ENCODE measurements at regions not wholly inside any gene's neighbourhood (a gene's known extent, or its start where the extent isn't known, plus 50 kb on each side); places are given as distances from the start of the nearest gene placed in this dataset.
"Not testable (repeated sequence)": the region's sequence is repeated elsewhere in the genome, so short reads cannot be mapped to it uniquely, and the experiment has no call there.

DNA sequence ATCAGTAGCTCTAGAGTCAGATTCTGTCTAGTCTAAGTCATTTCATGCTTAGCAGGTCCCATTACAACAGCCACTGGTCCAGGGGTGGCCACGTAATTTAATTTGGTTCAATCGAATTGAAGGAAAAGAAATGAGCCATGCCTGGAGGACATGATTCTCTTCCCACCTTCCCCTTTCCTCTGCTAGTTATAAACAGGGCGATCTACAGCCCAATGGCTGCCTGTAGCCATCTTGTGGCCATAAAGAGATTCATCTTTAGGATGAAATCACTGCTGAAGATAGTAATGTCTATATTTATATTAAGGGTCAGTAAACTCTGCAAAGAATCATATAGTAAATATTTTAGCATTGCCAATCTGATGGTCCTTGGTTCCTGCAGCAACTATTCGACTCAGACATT lies 107.4 kb downstream of the SPDYE17 start:
- TF ChIP-seq ZFX (IDR thresholded peaks at IDR 0.05; ENCODE audit: borderline replicate concordance): not testable (repeated sequence)
- TF ChIP-seq, protein P1, sequence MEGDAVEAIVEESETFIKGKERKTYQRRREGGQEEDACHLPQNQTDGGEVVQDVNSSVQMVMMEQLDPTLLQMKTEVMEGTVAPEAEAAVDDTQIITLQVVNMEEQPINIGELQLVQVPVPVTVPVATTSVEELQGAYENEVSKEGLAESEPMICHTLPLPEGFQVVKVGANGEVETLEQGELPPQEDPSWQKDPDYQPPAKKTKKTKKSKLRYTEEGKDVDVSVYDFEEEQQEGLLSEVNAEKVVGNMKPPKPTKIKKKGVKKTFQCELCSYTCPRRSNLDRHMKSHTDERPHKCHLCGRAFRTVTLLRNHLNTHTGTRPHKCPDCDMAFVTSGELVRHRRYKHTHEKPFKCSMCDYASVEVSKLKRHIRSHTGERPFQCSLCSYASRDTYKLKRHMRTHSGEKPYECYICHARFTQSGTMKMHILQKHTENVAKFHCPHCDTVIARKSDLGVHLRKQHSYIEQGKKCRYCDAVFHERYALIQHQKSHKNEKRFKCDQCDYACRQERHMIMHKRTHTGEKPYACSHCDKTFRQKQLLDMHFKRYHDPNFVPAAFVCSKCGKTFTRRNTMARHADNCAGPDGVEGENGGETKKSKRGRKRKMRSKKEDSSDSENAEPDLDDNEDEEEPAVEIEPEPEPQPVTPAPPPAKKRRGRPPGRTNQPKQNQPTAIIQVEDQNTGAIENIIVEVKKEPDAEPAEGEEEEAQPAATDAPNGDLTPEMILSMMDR (IDR thresholded peaks at IDR 0.05): not testable (repeated sequence)
